HCT116 (cell line): ENCODE measurements at regions not wholly inside any gene's neighbourhood (a gene's known extent, or its start where the extent isn't known, plus 50 kb on each side); places are given as distances from the start of the nearest gene placed in this dataset.

Experiments used
- ATAC-seq: fragments of 200-7000 bp; cut with Tn5 transposase; 2 replicates; pipeline ENCODE4 v1.9.1; 2020; ENCODE audit warnings: mild to moderate bottlenecking, moderate library complexity
- BruUV-seq: library from RNA; stranded (reverse); fragments of 400-500 nt; replicated peaks from 2 replicates; lab custom pipeline; 2021; lab: Mats Ljungman, UMichigan
- CTCF ChIA-PET: fragments of 300-600 bp; sonication (Branson Sonifier 250); formaldehyde crosslinking; loops from one replicate; lab custom pipeline; 2021; ENCODE audit warnings: antibody characterized with exemption; lab: Charles Lee
- POLR2A ChIA-PET: fragments of 300-600, 350-600 bp; sonication (Branson Sonifier 250); formaldehyde crosslinking; loops from one replicate; lab custom pipeline; 2021; ENCODE audit warnings: antibody characterized with exemption; lab: Charles Lee
- RAD21 ChIA-PET, 2 experiments: fragments of 300-600 bp; sonication (Branson Sonifier 250); formaldehyde crosslinking; loops; one replicate each; lab custom pipeline; 2023; ENCODE audit warnings: low total read pairs in 2 of 2; ENCODE audit not compliant: uncharacterized antibody in 2 of 2, unreplicated experiment in 2 of 2, low non-redundant PET in 1 of 2; lab: Charles Lee
- DNase-seq: peaks from one replicate; pipeline ENCODE4 v3.0.0-alpha.2; 2010; ENCODE audit warnings: low read depth, low spot score
- H2AFZ ChIP-seq: fragments of 200-600 bp; shearing (Covaris generic), sonication (generic); 2 replicates; pipeline ENCODE4 v1.6.1; 2017; ENCODE audit warnings: low read depth, mixed run types, mixed read lengths, antibody characterized with exemption, low read length; ENCODE audit not compliant: poor library complexity, severe bottlenecking
- H3K27ac ChIP-seq: 2 replicates; pipeline ENCODE4 v1.5.1; 2012; ENCODE audit warnings: low read depth, low read length
- H3K27me3 ChIP-seq: fragments of 200-600 bp; sonication (generic); 2 replicates; pipeline ENCODE4 v1.6.1; 2016; ENCODE audit warnings: mixed run types, low read length, mixed read lengths; ENCODE audit not compliant: insufficient read depth
- H3K36me3 ChIP-seq, 2 experiments: fragments of 200-500 bp in 1 of 2; fragments of 200-600 bp in 1 of 2; sonication (Bioruptor generic) in 1 of 2; sonication (generic) in 1 of 2; 2 replicates each; pipeline versions ENCODE4 v1.5.1 to v1.6.1; 2014 to 2016; ENCODE audit warnings: low read length in 2 of 2, inconsistent platforms in 1 of 2, mixed read lengths in 1 of 2, mixed run types in 1 of 2; ENCODE audit not compliant: insufficient read depth in 2 of 2, control insufficient read depth in 1 of 2
- H3K4me1 ChIP-seq, 2 experiments: fragments of 200-600 bp in 1 of 2; sonication (generic) in 1 of 2; 2 replicates each; pipeline versions ENCODE4 v1.5.1 to v1.6.1; 2012 to 2017; ENCODE audit warnings: low read length in 2 of 2, inconsistent platforms in 1 of 2, mild to moderate bottlenecking in 1 of 2, mixed read lengths in 1 of 2, mixed run types in 1 of 2, moderate library complexity in 1 of 2; ENCODE audit not compliant: insufficient read depth in 2 of 2, control insufficient read depth in 1 of 2
- H3K4me2 ChIP-seq: fragments of 200-600 bp; sonication (generic); 2 replicates; pipeline ENCODE4 v1.6.1; 2017; ENCODE audit warnings: mixed run types, low read length, mixed read lengths
- H3K4me3 ChIP-seq, 2 experiments: fragments of 200-600 bp in 1 of 2; sonication (generic) in 1 of 2; replicated peaks in 1 of 2; 2 replicates each; pipeline ENCODE4 v1.5.1; 2011 to 2016; ENCODE audit warnings: low read length in 2 of 2, control low read depth in 1 of 2, low read depth in 1 of 2, mild to moderate bottlenecking in 1 of 2, mixed read lengths in 1 of 2, mixed run types in 1 of 2
- H3K79me2 ChIP-seq: fragments of 200-600 bp; sonication (generic); 2 replicates; pipeline ENCODE4 v1.6.1; 2017; ENCODE audit warnings: mild to moderate bottlenecking, mixed run types, low read length, moderate library complexity, mixed read lengths; ENCODE audit not compliant: insufficient read depth
- H3K9ac ChIP-seq: fragments of 200-600 bp; sonication (generic); 2 replicates; pipeline ENCODE4 v1.6.1; 2016; ENCODE audit warnings: low read length, mixed read lengths
- H3K9me2 ChIP-seq: fragments of 200-600 bp; sonication (generic), shearing (Covaris generic); 2 replicates; pipeline ENCODE4 v1.6.1; 2017; ENCODE audit warnings: mixed run types, mild to moderate bottlenecking, moderate library complexity; ENCODE audit not compliant: insufficient read depth
- H3K9me3 ChIP-seq, 2 experiments: fragments of 200-500 bp in 1 of 2; fragments of 200-600 bp in 1 of 2; sonication (Bioruptor generic) in 1 of 2; sonication (generic) in 1 of 2; 2 replicates each; pipeline ENCODE4 v1.6.1; 2014 to 2017; ENCODE audit warnings: low read length in 2 of 2, mixed read lengths in 2 of 2, inconsistent platforms in 1 of 2, low read depth in 1 of 2, mild to moderate bottlenecking in 1 of 2, mixed run types in 1 of 2, moderate library complexity in 1 of 2; ENCODE audit not compliant: control insufficient read depth in 1 of 2, insufficient read depth in 1 of 2
- H4K20me1 ChIP-seq: fragments of 200-600 bp; sonication (generic), shearing (Covaris generic); 2 replicates; pipeline ENCODE4 v1.6.1; 2017; ENCODE audit warnings: mixed run types, mild to moderate bottlenecking, moderate library complexity; ENCODE audit not compliant: insufficient read depth
- CBX3 ChIP-seq: IDR thresholded peaks from 2 replicates; pipeline ENCODE4 v1.6.1; 2012; ENCODE audit warnings: low read depth
- CEBPB ChIP-seq: IDR thresholded peaks from 2 replicates; pipeline ENCODE4 v1.6.1; 2012; ENCODE audit warnings: low read depth
- ELF1 ChIP-seq: IDR thresholded peaks from 2 replicates; pipeline ENCODE4 v1.6.1; 2012; ENCODE audit warnings: low read depth, borderline replicate concordance
- EZH2 ChIP-seq: fragments of 200-600 bp; sonication (generic); IDR thresholded peaks from 2 replicates; pipeline ENCODE4 v1.6.1; 2017; ENCODE audit warnings: antibody characterized with exemption, mixed run types
- FOSL1 ChIP-seq: IDR thresholded peaks from 2 replicates; pipeline ENCODE4 v1.6.1; 2012; ENCODE audit warnings: low read depth
- RAD21 ChIP-seq: IDR thresholded peaks from 2 replicates; pipeline ENCODE4 v1.6.1; 2012; ENCODE audit warnings: low read depth, mild to moderate bottlenecking
- SP1 ChIP-seq: IDR thresholded peaks from 2 replicates; pipeline ENCODE4 v1.6.1; 2012; ENCODE audit warnings: low read depth
- YY1 ChIP-seq: IDR thresholded peaks from 2 replicates; pipeline ENCODE4 v1.6.1; 2011; ENCODE audit warnings: low read length, low read depth, moderate library complexity, mild to moderate bottlenecking; ENCODE audit not compliant: insufficient replicate concordance; ENCODE audit errors: extremely low read depth
- ZFX ChIP-seq: fragments of 450-650 bp; IDR thresholded peaks from 2 replicates; pipeline ENCODE4 v1.6.1; 2017
- ZNF274 ChIP-seq: fragments of 200-500 bp; sonication (Bioruptor generic); IDR thresholded peaks from 2 replicates; pipeline ENCODE4 v1.6.1; 2014; ENCODE audit warnings: mild to moderate bottlenecking, low read depth, low read length, inconsistent platforms
- intact Hi-C: fragments of 100-400 bp; cut with micrococcal nuclease; formaldehyde crosslinking; loops from 2 replicates; pipeline ENCODE4 v1.10.0; 2022
- TF ChIP-seq, protein P1 (sequence below): IDR thresholded peaks from 2 replicates; pipeline ENCODE4 v1.6.1; 2012; ENCODE audit warnings: low read depth
- TF ChIP-seq, protein P2 (sequence below): IDR thresholded peaks from 2 replicates; pipeline ENCODE4 v1.6.1; 2011; ENCODE audit warnings: mild to moderate bottlenecking, low read length, moderate library complexity; ENCODE audit not compliant: insufficient replicate concordance; ENCODE audit errors: extremely low read depth
- TF ChIP-seq, protein P3 (sequence below), 3 experiments: fragments of 200-600 bp in 1 of 3; sonication (generic) in 1 of 3; IDR thresholded peaks in 2 of 3; conservative IDR thresholded peaks in 1 of 3; 2 replicates each; pipeline ENCODE4 v1.5.1; 2012 to 2017; ENCODE audit warnings: low read depth in 2 of 3, low read length in 2 of 3, antibody characterized with exemption in 1 of 3, borderline replicate concordance in 1 of 3, control low read depth in 1 of 3, mild to moderate bottlenecking in 1 of 3, mixed read lengths in 1 of 3, mixed run types in 1 of 3, moderate library complexity in 1 of 3; ENCODE audit not compliant: insufficient read depth in 1 of 3

DNA sequence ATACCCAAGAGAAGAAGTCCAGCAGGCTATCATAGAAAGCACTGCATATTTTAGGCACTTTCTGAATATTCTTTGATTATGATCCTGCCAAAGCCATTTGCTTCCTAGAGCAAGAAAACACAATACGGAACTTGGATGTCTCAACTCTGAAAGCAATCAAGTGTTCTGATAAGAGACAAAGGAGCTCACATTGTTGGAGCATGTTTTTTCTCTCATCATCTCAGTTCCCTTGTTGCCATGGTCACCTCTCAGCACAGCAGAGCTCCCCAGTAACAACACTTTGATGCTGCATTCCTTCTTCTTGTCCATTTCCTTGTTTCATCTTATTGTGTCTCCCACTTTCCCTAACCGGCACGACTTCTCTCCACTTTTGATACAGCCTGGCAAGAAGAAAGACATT lies 168.7 kb upstream of the FUT9 start:
- no peaks in the 10 kb centered on the region for H3K9me2 ChIP-seq
- H3K4me1 ChIP-seq: no peaks in the 10 kb centered on the region
- DNase-seq (no peak), ATAC-seq (no peak)
- ChIA-PET RAD21 (no interaction called here), POLR2A (no interaction called here), CTCF (no interaction called here)
- no peaks in the 10 kb centered on the region for H3K79me2 ChIP-seq
- no peaks in the 10 kb centered on the region for H4K20me1 ChIP-seq
- TF ChIP-seq, protein P1, sequence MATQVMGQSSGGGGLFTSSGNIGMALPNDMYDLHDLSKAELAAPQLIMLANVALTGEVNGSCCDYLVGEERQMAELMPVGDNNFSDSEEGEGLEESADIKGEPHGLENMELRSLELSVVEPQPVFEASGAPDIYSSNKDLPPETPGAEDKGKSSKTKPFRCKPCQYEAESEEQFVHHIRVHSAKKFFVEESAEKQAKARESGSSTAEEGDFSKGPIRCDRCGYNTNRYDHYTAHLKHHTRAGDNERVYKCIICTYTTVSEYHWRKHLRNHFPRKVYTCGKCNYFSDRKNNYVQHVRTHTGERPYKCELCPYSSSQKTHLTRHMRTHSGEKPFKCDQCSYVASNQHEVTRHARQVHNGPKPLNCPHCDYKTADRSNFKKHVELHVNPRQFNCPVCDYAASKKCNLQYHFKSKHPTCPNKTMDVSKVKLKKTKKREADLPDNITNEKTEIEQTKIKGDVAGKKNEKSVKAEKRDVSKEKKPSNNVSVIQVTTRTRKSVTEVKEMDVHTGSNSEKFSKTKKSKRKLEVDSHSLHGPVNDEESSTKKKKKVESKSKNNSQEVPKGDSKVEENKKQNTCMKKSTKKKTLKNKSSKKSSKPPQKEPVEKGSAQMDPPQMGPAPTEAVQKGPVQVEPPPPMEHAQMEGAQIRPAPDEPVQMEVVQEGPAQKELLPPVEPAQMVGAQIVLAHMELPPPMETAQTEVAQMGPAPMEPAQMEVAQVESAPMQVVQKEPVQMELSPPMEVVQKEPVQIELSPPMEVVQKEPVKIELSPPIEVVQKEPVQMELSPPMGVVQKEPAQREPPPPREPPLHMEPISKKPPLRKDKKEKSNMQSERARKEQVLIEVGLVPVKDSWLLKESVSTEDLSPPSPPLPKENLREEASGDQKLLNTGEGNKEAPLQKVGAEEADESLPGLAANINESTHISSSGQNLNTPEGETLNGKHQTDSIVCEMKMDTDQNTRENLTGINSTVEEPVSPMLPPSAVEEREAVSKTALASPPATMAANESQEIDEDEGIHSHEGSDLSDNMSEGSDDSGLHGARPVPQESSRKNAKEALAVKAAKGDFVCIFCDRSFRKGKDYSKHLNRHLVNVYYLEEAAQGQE: no peak
- TF ChIP-seq YY1: no peak
- no peak for TF ChIP-seq FOSL1
- TF ChIP-seq CBX3: no peak
- BruUV-seq: no TSS peak
- H3K27ac ChIP-seq: no peak overlapping the region
- H3K36me3 ChIP-seq: no peaks in the 10 kb centered on the region
- no peak overlapping the region for H3K9ac ChIP-seq
- no peak overlapping the region for H3K4me2 ChIP-seq
- no peaks in the 10 kb centered on the region for H3K9me3 ChIP-seq
- no peaks in the 10 kb centered on the region for H3K27me3 ChIP-seq
- H2AFZ ChIP-seq: no peak overlapping the region
- intact Hi-C loops: no loop called here
- H3K4me3 ChIP-seq: no peak overlapping the region

DNA sequence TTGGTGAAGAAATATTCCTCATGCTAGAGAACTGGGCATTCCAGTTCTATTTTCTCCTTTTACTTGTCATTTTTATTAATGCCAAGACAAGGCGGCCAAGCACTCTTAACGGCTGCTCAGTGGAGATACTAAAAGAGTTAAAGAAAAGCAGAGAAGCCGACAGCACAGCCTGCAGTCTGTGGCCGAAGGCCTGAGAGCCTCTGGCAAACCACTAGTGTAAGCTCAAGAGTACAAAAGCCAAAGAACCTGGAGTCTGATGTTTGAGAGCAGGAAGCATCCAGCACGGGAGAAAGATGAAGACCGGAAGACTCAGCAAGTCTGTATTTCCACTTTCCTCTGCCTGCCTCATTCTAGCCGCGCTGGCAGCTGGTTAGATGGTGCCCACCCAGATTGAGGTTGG lies 167.1 kb upstream of the FUT9 start:
- Histone ChIP-seq H3K4me2 (no peak overlapping the region), H3K4me1 (no peaks in the 10 kb centered on the region), H3K79me2 (no peaks in the 10 kb centered on the region), H3K9me2 (no peaks in the 10 kb centered on the region), H3K9me3 (no peaks in the 10 kb centered on the region), H3K27me3 (no peaks in the 10 kb centered on the region), H2AFZ (no peak overlapping the region), H3K9ac (no peak overlapping the region), H3K36me3 (no peaks in the 10 kb centered on the region), H3K4me3 (no peak overlapping the region), H3K27ac (no peak overlapping the region), H4K20me1 (no peaks in the 10 kb centered on the region)
- DNase-seq (no peak), ATAC-seq (no peak)
- ChIA-PET CTCF (interaction anchor here (1.4 kb wide), 1 partner anchor 9 kb away, joined by 3 read pairs; no protein-coding TSS in a partner anchor), POLR2A (no interaction called here), RAD21 (no interaction called here)
- no TSS peak for BruUV-seq
- intact Hi-C loops: no loop called here
- TF ChIP-seq EZH2: no peak
- no peak for TF ChIP-seq SP1
- TF ChIP-seq YY1: no peak
- TF ChIP-seq ELF1: no peak
- TF ChIP-seq, protein P2, sequence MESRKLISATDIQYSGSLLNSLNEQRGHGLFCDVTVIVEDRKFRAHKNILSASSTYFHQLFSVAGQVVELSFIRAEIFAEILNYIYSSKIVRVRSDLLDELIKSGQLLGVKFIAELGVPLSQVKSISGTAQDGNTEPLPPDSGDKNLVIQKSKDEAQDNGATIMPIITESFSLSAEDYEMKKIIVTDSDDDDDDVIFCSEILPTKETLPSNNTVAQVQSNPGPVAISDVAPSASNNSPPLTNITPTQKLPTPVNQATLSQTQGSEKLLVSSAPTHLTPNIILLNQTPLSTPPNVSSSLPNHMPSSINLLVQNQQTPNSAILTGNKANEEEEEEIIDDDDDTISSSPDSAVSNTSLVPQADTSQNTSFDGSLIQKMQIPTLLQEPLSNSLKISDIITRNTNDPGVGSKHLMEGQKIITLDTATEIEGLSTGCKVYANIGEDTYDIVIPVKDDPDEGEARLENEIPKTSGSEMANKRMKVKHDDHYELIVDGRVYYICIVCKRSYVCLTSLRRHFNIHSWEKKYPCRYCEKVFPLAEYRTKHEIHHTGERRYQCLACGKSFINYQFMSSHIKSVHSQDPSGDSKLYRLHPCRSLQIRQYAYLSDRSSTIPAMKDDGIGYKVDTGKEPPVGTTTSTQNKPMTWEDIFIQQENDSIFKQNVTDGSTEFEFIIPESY: no peak
- TF ChIP-seq, protein P3, sequence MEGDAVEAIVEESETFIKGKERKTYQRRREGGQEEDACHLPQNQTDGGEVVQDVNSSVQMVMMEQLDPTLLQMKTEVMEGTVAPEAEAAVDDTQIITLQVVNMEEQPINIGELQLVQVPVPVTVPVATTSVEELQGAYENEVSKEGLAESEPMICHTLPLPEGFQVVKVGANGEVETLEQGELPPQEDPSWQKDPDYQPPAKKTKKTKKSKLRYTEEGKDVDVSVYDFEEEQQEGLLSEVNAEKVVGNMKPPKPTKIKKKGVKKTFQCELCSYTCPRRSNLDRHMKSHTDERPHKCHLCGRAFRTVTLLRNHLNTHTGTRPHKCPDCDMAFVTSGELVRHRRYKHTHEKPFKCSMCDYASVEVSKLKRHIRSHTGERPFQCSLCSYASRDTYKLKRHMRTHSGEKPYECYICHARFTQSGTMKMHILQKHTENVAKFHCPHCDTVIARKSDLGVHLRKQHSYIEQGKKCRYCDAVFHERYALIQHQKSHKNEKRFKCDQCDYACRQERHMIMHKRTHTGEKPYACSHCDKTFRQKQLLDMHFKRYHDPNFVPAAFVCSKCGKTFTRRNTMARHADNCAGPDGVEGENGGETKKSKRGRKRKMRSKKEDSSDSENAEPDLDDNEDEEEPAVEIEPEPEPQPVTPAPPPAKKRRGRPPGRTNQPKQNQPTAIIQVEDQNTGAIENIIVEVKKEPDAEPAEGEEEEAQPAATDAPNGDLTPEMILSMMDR (IDR thresholded peaks at IDR 0.05 in 2 of 3, conservative IDR thresholded peaks at IDR 0.05 in 1 of 3; ENCODE audit: borderline replicate concordance in 1 of 3, insufficient read depth in 1 of 3, low read depth in 2 of 3, low read length in 2 of 3): no peak
- no peak for TF ChIP-seq ZFX
- TF ChIP-seq FOSL1: no peak
- no peak for TF ChIP-seq CBX3
- TF ChIP-seq ZNF274: no peak
- no peak for TF ChIP-seq RAD21
- TF ChIP-seq CEBPB: no peak
